Duodenal mucosa (tissue), 2 donors: ENCODE measurements at regions not wholly inside any gene's neighbourhood (a gene's known extent, or its start where the extent isn't known, plus 50 kb on each side); places are given as distances from the start of the nearest gene placed in this dataset.
"Not testable (repeated sequence)": the region's sequence is repeated elsewhere in the genome, so short reads cannot be mapped to it uniquely, and the experiment has no call there.

Experiments used
- H3K27ac ChIP-seq: one replicate; pipeline ENCODE4 v1.7.0; 2013; ENCODE audit warnings: low read depth, low read length
- H3K27me3 ChIP-seq, 2 donors: one replicate each; pipeline ENCODE4 v1.7.0; 2013; ENCODE audit warnings: low read length in 2 of 2, control low read depth in 1 of 2; ENCODE audit not compliant: insufficient read depth in 2 of 2, control insufficient read depth in 1 of 2
- H3K36me3 ChIP-seq, 2 donors: one replicate each; pipeline ENCODE4 v1.7.0; 2013; ENCODE audit warnings: low read length in 2 of 2, control low read depth in 1 of 2; ENCODE audit not compliant: insufficient read depth in 2 of 2, control insufficient read depth in 1 of 2
- H3K4me1 ChIP-seq, 2 donors: one replicate each; pipeline ENCODE4 v1.7.0; 2013; ENCODE audit warnings: low read length in 2 of 2, control low read depth in 1 of 2; ENCODE audit not compliant: insufficient read depth in 2 of 2, control insufficient read depth in 1 of 2
- H3K4me3 ChIP-seq, 2 donors: one replicate each; pipeline ENCODE4 v1.7.0; 2013; ENCODE audit warnings: low read length in 2 of 2, low read depth in 1 of 2
- H3K9ac ChIP-seq, 2 donors: one replicate each; pipeline ENCODE4 v1.7.0; 2013; ENCODE audit warnings: low read length in 2 of 2, low read depth in 1 of 2
- H3K9me3 ChIP-seq, 2 donors: one replicate each; pipeline ENCODE4 v1.7.0; 2013; ENCODE audit warnings: low read length in 2 of 2, control low read depth in 1 of 2; ENCODE audit not compliant: control insufficient read depth in 1 of 2

- no peaks in the 10 kb centered on the region for H3K4me1 ChIP-seq
- no peaks in the 10 kb centered on the region for H3K27me3 ChIP-seq
- no peak overlapping the region for H3K27ac ChIP-seq
- no peak overlapping the region for H3K9ac ChIP-seq
- H3K9me3 ChIP-seq = no peaks in the 10 kb centered on the region
- H3K4me3 ChIP-seq = no peak overlapping the region
- H3K36me3 ChIP-seq = no peaks in the 10 kb centered on the region
Measured at GRCh38 chr3:145219355-145220235, 941.4 kb downstream of the PLOD2 start.

GRCh38 chr3:145224886-145225285 lies 936.1 kb downstream of the PLOD2 start:
- Histone ChIP-seq H3K9ac (no peak overlapping the region), H3K4me3 (no peak overlapping the region), H3K27ac (no peak overlapping the region), H3K9me3 (no peaks in the 10 kb centered on the region), H3K27me3 (no peaks in the 10 kb centered on the region), H3K36me3 (no peaks in the 10 kb centered on the region), H3K4me1 (no peaks in the 10 kb centered on the region)

GRCh38 chr3:145243875-145244274 lies 917.1 kb downstream of the PLOD2 start:
- Histone ChIP-seq H3K9ac (no peak overlapping the region), H3K4me1 (no peaks in the 10 kb centered on the region), H3K27ac (no peak overlapping the region), H3K27me3 (no peaks in the 10 kb centered on the region), H3K4me3 (no peak overlapping the region), H3K36me3 (no peaks in the 10 kb centered on the region), H3K9me3 (peaks cover 2 to 4% of the 10 kb centered on the region in 2 donors)

GRCh38 chr3:145244327-145244726 lies 916.7 kb downstream of the PLOD2 start:
- no peaks in the 10 kb centered on the region for H3K4me1 ChIP-seq
- H3K36me3 ChIP-seq = no peaks in the 10 kb centered on the region
- no peaks in the 10 kb centered on the region for H3K27me3 ChIP-seq
- no peak overlapping the region for H3K9ac ChIP-seq
- H3K9me3 ChIP-seq = peaks cover 5 to 7% of the 10 kb centered on the region in 2 donors
- no peak overlapping the region for H3K27ac ChIP-seq
- H3K4me3 ChIP-seq = no peak overlapping the region

- Histone ChIP-seq H3K27me3 (no peaks in the 10 kb centered on the region), H3K9ac (no peak overlapping the region), H3K4me3 (no peak overlapping the region), H3K4me1 (no peaks in the 10 kb centered on the region), H3K9me3 (peaks cover 9 to 17% of the 10 kb centered on the region in 2 donors), H3K27ac (no peak overlapping the region), H3K36me3 (no peaks in the 10 kb centered on the region)
Measured at GRCh38 chr3:145246291-145246690, 914.7 kb downstream of the PLOD2 start.

GRCh38 chr3:145248928-145249327 lies 912.1 kb downstream of the PLOD2 start:
- Histone ChIP-seq H3K4me1 (no peaks in the 10 kb centered on the region), H3K9ac (no peak overlapping the region), H3K27me3 (no peaks in the 10 kb centered on the region), H3K27ac (no peak overlapping the region), H3K9me3 (peaks cover 11 to 17% of the 10 kb centered on the region in 2 donors), H3K36me3 (no peaks in the 10 kb centered on the region), H3K4me3 (no peak overlapping the region)

- H3K9ac ChIP-seq = no peak overlapping the region
- no peaks in the 10 kb centered on the region for H3K36me3 ChIP-seq
- H3K27me3 ChIP-seq = no peaks in the 10 kb centered on the region
- H3K4me1 ChIP-seq = no peaks in the 10 kb centered on the region
- no peak overlapping the region for H3K27ac ChIP-seq
- H3K4me3 ChIP-seq = no peak overlapping the region
- H3K9me3 ChIP-seq = peaks cover 11 to 17% of the 10 kb centered on the region in 2 donors
Measured at GRCh38 chr3:145251311-145251710, 909.7 kb downstream of the PLOD2 start.

- not testable (repeated sequence) for H3K27ac ChIP-seq, H3K4me1 ChIP-seq, H3K4me3 ChIP-seq, H3K9ac ChIP-seq, H3K27me3 ChIP-seq, H3K36me3 ChIP-seq, H3K9me3 ChIP-seq
Measured at GRCh38 chr3:145257967-145258366, 903.0 kb downstream of the PLOD2 start.

GRCh38 chr3:145259166-145259880 lies 901.7 kb downstream of the PLOD2 start:
- no peaks in the 10 kb centered on the region for H3K27me3 ChIP-seq
- no peak overlapping the region for H3K27ac ChIP-seq
- no peak overlapping the region for H3K4me3 ChIP-seq
- no peaks in the 10 kb centered on the region for H3K4me1 ChIP-seq
- no peaks in the 10 kb centered on the region for H3K9me3 ChIP-seq
- no peak overlapping the region for H3K9ac ChIP-seq
- H3K36me3 ChIP-seq = no peaks in the 10 kb centered on the region

- H3K27ac ChIP-seq, H3K36me3 ChIP-seq, H3K27me3 ChIP-seq, H3K9me3 ChIP-seq, H3K4me1 ChIP-seq, H3K9ac ChIP-seq, H3K4me3 ChIP-seq: not testable (repeated sequence)
Measured at GRCh38 chr3:145263458-145263857, 897.5 kb downstream of the PLOD2 start.
